PC-9 (cell line): ENCODE measurements at regions not wholly inside any gene's neighbourhood (a gene's known extent, or its start where the extent isn't known, plus 50 kb on each side); places are given as distances from the start of the nearest gene placed in this dataset.

ENCODE experiments used
- CTCF ChIP-seq: fragments of 200-600 bp; sonication (generic); conservative IDR thresholded peaks from 2 replicates; pipeline ENCODE4 v1.6.1; 2017; ENCODE audit warnings: mixed run types, antibody characterized with exemption, mild to moderate bottlenecking, moderate library complexity
- EZH2 ChIP-seq: fragments of 200-600 bp; sonication (generic); IDR thresholded peaks from 2 replicates; pipeline ENCODE4 v1.8.0; 2017; ENCODE audit warnings: antibody characterized with exemption, low read depth

DNA sequence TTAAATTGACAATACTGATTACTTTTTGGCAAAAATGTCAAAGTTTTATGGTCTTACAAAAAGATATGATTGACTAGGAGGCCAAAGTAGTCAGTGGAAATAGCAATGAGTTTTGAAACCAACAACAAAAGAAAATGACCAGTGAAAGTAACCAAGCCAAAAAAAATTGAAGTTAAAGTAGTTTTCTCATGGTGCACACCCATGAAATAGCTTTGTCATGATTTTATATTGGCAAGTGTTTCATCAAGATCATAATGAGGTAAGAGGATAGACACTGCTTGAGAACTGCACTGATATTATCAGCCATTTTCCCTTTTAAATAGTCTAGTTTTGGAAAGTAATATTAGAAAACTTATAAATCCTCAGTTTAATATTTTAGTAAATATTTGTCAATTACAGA lies 206.2 kb upstream of the ADAMTS5 start:
- no peak for TF ChIP-seq EZH2
- no peak for TF ChIP-seq CTCF
